HepG2 (cell line): ENCODE measurements at regions not wholly inside any gene's neighbourhood (a gene's known extent, or its start where the extent isn't known, plus 50 kb on each side); places are given as distances from the start of the nearest gene placed in this dataset.

Experiments
- ATAC-seq: fragments of 200-7000 bp; cut with Tn5 transposase; 3 replicates; pipeline ENCODE4 v1.9.1; 2020; ENCODE audit warnings: mild to moderate bottlenecking, moderate library complexity
- BruUV-seq: library from RNA; stranded (reverse); fragments of 400-500 nt; replicated peaks from 2 replicates; lab custom pipeline; 2021; lab: Mats Ljungman, UMichigan
- CTCF ChIA-PET: fragments of 300-600 bp; formaldehyde crosslinking; extraction: SDS; loops from one replicate; lab custom pipeline; 2021; ENCODE audit warnings: low total read pairs, inconsistent platforms, low intra/inter-chr PET ratio; lab: Yijun Ruan, JAX
- POLR2A ChIA-PET: fragments of 350-600 bp; sonication (Branson Sonifier 250); formaldehyde crosslinking; loops from one replicate; lab custom pipeline; 2020; ENCODE audit warnings: antibody characterized with exemption, inconsistent platforms; lab: Yijun Ruan, JAX
- DNase-seq: peaks from one replicate; pipeline ENCODE4 v3.0.0-alpha.2; 2015; ENCODE audit warnings: low spot score
- FAIRE-seq: peaks from 3 replicates; lab custom pipeline; 2011; peaks lifted over from hg19 to GRCh38; lab: Jason Lieb, UNC
- H2AFZ ChIP-seq: one replicate; pipeline ENCODE4 v1.6.1; 2011; ENCODE audit warnings: low read length, inconsistent platforms
- H3K27ac ChIP-seq: fragments of 300-600 bp; 3 replicates; pipeline ENCODE4 v1.8.0; 2011; ENCODE audit warnings: mixed run types, mild to moderate bottlenecking, mixed read lengths, low read length, inconsistent platforms; ENCODE audit not compliant: insufficient read depth; ENCODE audit errors: extremely low read length
- H3K27me3 ChIP-seq, 2 experiments: fragments of 200-600 bp in 1 of 2; 2 replicates in 1 of 2; 3 replicates in 1 of 2; pipeline versions ENCODE4 v1.6.0 to v1.8.0; 2011; ENCODE audit warnings: low read length in 2 of 2, mild to moderate bottlenecking in 2 of 2, moderate library complexity in 2 of 2, inconsistent platforms in 1 of 2; ENCODE audit not compliant: insufficient read depth in 2 of 2, control insufficient read depth in 1 of 2
- H3K36me3 ChIP-seq, 2 experiments: fragments of 200-600 bp in 1 of 2; replicated peaks in 1 of 2; 2 replicates in 1 of 2; 3 replicates in 1 of 2; pipeline versions ENCODE4 v1.5.1 to v1.8.0; 2011; ENCODE audit warnings: low read length in 2 of 2, inconsistent platforms in 1 of 2; ENCODE audit not compliant: insufficient read depth in 2 of 2, control insufficient read depth in 1 of 2
- H3K4me1 ChIP-seq: 2 replicates; pipeline ENCODE4 v1.5.1; 2012; ENCODE audit warnings: low read length, inconsistent platforms; ENCODE audit not compliant: insufficient read depth
- H3K4me2 ChIP-seq: 2 replicates; pipeline ENCODE4 v1.6.0; 2011; ENCODE audit warnings: low read depth, low read length, inconsistent platforms
- H3K4me3 ChIP-seq, 3 experiments: fragments of 200-600 bp in 1 of 3; sonication (generic), shearing (Covaris generic) in 1 of 3; replicated peaks in 1 of 3; 2 replicates each; pipeline ENCODE4 v1.5.1; 2011 to 2016; ENCODE audit warnings: low read length in 3 of 3, inconsistent platforms in 2 of 3, low read depth in 2 of 3, mild to moderate bottlenecking in 2 of 3, control low read depth in 1 of 3, mixed read lengths in 1 of 3; ENCODE audit not compliant: insufficient read depth in 1 of 3
- H3K79me2 ChIP-seq: one replicate; pipeline ENCODE4 v1.6.1; 2011; ENCODE audit warnings: low read length, inconsistent platforms; ENCODE audit not compliant: insufficient read depth
- H3K9ac ChIP-seq: 2 replicates; pipeline ENCODE4 v1.6.0; 2011; ENCODE audit warnings: mild to moderate bottlenecking, low read depth, low read length, inconsistent platforms; ENCODE audit not compliant: insufficient read depth
- H3K9me3 ChIP-seq: 2 replicates; pipeline ENCODE4 v1.5.1; 2012; ENCODE audit warnings: mild to moderate bottlenecking, low read length
- H4K20me1 ChIP-seq: 2 replicates; pipeline ENCODE4 v1.6.0; 2011; ENCODE audit warnings: inconsistent platforms, mild to moderate bottlenecking, low read length, moderate library complexity; ENCODE audit not compliant: insufficient read depth
- CTCF ChIP-seq: sonication (generic); formaldehyde crosslinking; IDR thresholded peaks from 2 replicates; pipeline ENCODE4 v1.5.0; 2020; ENCODE audit warnings: mild to moderate bottlenecking, missing genetic modification reagents, moderate library complexity
- ERF ChIP-seq: IDR thresholded peaks from 2 replicates; pipeline ENCODE4 v1.6.1; 2018; ENCODE audit warnings: missing biosample characterization, missing genetic modification reagents
- HNRNPK ChIP-seq: fragments of 200-400 bp; formaldehyde crosslinking; IDR thresholded peaks from 2 replicates; pipeline ENCODE4 v1.6.1; 2018; ENCODE audit warnings: low read length, low read depth, moderate library complexity, mild to moderate bottlenecking; ENCODE audit not compliant: poor library complexity, severe bottlenecking
- NFKB2 ChIP-seq: sonication (generic); formaldehyde crosslinking; IDR thresholded peaks from 2 replicates; pipeline ENCODE4 v1.4.0; 2020; ENCODE audit warnings: missing genetic modification reagents, borderline replicate concordance
- TOPORS ChIP-seq: sonication (generic); formaldehyde crosslinking; IDR thresholded peaks from 2 replicates; pipeline ENCODE4 v1.8.0; 2023; ENCODE audit warnings: mild to moderate bottlenecking, missing genetic modification reagents
- YEATS4 ChIP-seq: sonication (generic); formaldehyde crosslinking; IDR thresholded peaks from 2 replicates; pipeline ENCODE4 v1.4.0; 2020; ENCODE audit warnings: missing genetic modification reagents, borderline replicate concordance
- ZNF326 ChIP-seq: sonication (generic); formaldehyde crosslinking; IDR thresholded peaks from 2 replicates; pipeline ENCODE4 v1.4.0; 2020; ENCODE audit warnings: missing genetic modification reagents, borderline replicate concordance
- WGBS: methylation state at CpG from one replicate; pipeline ENCODE4 v1.1.6; 2017; ENCODE audit warnings: low lambda C conversion rate; 5-methylcytosine and 5-hydroxymethylcytosine counted together
- in situ Hi-C: cut with HindIII; loops from 2 replicates; pipeline ENCODE4 v1.10.0; 2017; ENCODE audit warnings: low pct_unique_long_range_greater_than_20kb; ENCODE audit not compliant: extremely low pct_ligation_motif_present
- intact Hi-C: fragments of 100-400 bp; cut with micrococcal nuclease; formaldehyde crosslinking; loops from one replicate; pipeline ENCODE4 v1.10.0; 2022; ENCODE audit not compliant: unreplicated experiment

GRCh38 chr2:239728751-239729150 lies 296.4 kb downstream of the NDUFA10 start (continued):
- TF ChIP-seq HNRNPK: no peak

GRCh38 chr2:239727776-239728600 lies 297.2 kb downstream of the NDUFA10 start:
- H3K27ac ChIP-seq: no peak overlapping the region
- no peaks in the 10 kb centered on the region for H3K4me1 ChIP-seq
- FAIRE-seq (no peak), ATAC-seq (peak; percentile 58), DNase-seq (no peak)
- H3K4me3 ChIP-seq: no peak overlapping the region
- 20% methylated on average over 24 of the region's 30 CpGs for WGBS
- H2AFZ ChIP-seq: no peak overlapping the region
- peaks cover 9% of the 10 kb centered on the region; the same call in 1 of the 2 replicates for H4K20me1 ChIP-seq
- peaks cover 29 to 82% of the 10 kb centered on the region in 2 experiments for H3K27me3 ChIP-seq
- H3K79me2 ChIP-seq: no peaks in the 10 kb centered on the region
- no peak overlapping the region for H3K9ac ChIP-seq
- H3K4me2 ChIP-seq: no peak overlapping the region
- no TSS peak for BruUV-seq
- no peaks in the 10 kb centered on the region for H3K9me3 ChIP-seq
- TF ChIP-seq CTCF (peak; percentile 31; the same call in 1 of the 2 replicates), TOPORS (CRISPR knock-in tag) (no peak), NFKB2 (CRISPR knock-in tag) (no peak), YEATS4 (CRISPR knock-in tag) (no peak), ZNF326 (CRISPR knock-in tag) (no peak), ERF (CRISPR knock-in tag) (no peak)
- CTCF ChIA-PET: no interaction called here
- in situ Hi-C loops (no loop called here), intact Hi-C loops (no loop called here)
- H3K36me3 ChIP-seq: no peaks in the 10 kb centered on the region
- POLR2A ChIA-PET: no interaction called here
